Upper lobe of left lung (tissue), 4 donors: ENCODE measurements at regions not wholly inside any gene's neighbourhood (a gene's known extent, or its start where the extent isn't known, plus 50 kb on each side); places are given as distances from the start of the nearest gene placed in this dataset.

ENCODE experiments used
- CTCF ChIP-seq, 6 experiments: fragments of 450-650 bp in 4 of 6; fragments of 200-600 bp in 2 of 6; sonication (generic) in 2 of 6; IDR thresholded peaks; one replicate each; pipeline ENCODE4 v1.5.1; 2016 to 2019; ENCODE audit warnings: antibody characterized with exemption in 6 of 6
- EP300 ChIP-seq, 4 donors: sonication (generic); formaldehyde crosslinking; IDR thresholded peaks; one replicate each; pipeline ENCODE4 v1.5.1; 2017; ENCODE audit warnings: antibody characterized with exemption in 4 of 4, control low read depth in 2 of 4
- POLR2A ChIP-seq, 4 donors: fragments of 450-650 bp; IDR thresholded peaks; one replicate each; pipeline ENCODE4 v1.5.1; 2016 to 2017; ENCODE audit warnings: antibody characterized with exemption in 4 of 4, mild to moderate bottlenecking in 2 of 4
- POLR2AphosphoS5 ChIP-seq, 2 donors: sonication (generic); formaldehyde crosslinking; IDR thresholded peaks; one replicate each; pipeline ENCODE4 v1.5.1; 2017; ENCODE audit warnings: antibody characterized with exemption in 2 of 2

GRCh38 chr14:101102875-101103274 is 199.4 kb upstream of the RTL1 start:
- TF ChIP-seq EP300 (IDR thresholded peaks at IDR 0.05) (no peak), CTCF (IDR thresholded peaks at IDR 0.05) (no peak), POLR2AphosphoS5 (IDR thresholded peaks at IDR 0.05) (no peak), POLR2A (IDR thresholded peaks at IDR 0.05) (no peak)
